ENCODE measurements at regions not wholly inside any gene's neighbourhood (a gene's known extent, or its start where the extent isn't known, plus 50 kb on each side); places are given as distances from the start of the nearest gene placed in this dataset.
"Not testable (repeated sequence)": the region's sequence is repeated elsewhere in the genome, so short reads cannot be mapped to it uniquely, and the experiment has no call there.

DNA sequence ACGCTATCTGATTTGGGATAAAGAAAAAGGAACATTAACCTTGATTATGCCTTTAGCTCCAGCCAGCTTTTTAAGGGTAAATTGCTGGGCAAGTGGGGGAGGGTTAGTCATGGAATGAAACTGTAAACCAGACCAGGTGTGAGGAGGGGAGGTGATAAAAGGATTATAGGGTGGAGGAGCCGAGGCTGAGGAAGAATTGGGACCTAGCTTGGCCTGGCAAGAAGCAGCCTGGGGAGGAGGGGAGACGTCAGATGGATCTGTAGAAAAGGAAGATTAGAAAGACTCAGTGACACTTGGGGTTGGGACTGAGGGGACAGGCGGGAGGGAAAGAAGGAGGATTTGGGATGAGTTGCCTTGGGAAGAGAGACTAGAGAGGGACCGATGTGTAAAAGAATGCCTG, 590.8 kb upstream of the MDGA2 start:
- not testable (repeated sequence) for DNase-seq (ENCODE audit: low read depth)

DNA sequence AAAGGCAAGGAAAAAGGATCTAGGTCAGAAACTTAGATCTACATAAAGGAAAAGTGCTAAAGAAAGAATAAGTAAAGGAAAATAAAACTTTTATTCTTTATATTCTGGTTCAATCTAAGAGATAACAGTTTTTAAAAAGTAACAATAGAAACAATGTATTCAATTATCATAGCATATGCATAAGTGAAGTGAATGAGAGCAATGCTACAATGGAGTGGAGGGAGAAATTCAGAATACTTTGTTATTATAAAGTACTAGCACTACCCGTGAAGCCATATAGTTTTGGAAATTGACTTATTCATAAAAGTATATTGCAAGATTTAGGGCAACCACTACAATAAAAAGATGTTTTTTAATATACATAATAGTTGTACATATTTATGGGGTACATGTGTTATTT, 586.0 kb upstream of the MDGA2 start:
- no peak for DNase-seq (ENCODE audit: low read depth)

DNA sequence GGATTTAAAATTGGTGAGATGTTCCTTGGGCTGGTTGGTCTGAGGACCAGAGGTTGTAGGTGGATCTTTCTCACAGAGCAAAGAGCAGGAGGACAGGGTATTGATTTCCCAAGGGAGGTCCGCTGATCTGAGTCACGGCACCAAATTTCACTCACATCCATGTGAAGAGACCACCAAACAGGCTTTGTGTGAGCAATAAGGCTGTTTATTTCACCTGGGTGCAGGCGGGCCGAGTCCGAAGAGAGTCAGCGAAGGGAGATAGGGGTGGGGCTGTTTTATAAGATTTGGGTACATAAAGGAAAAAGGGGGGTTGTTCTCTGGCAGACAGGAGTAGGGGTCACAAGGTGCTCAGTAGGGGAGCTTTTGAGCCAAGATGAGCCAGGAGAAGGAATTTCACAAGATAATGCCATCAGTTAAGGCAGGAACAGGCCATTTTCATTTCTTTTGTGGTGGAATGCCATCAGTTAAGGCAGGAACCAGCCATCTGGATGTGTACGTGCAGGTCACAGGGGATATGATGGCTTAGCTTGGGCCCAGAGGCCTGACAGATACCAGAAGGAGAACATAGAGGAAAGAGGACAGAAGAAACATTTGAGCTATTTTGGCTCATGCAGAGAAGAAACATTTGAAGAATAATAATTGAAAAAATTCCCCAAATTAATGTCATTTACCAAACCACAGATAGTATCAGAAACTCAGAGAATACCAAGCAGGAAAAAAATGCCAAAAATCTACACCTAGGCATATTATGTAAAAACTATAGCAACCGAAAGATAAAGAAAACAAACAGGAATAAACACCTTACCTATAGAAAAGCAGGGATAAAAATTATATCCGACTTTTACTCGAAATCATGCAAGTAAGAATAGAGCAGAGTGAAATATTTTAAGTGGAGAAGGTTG, 585.2 kb upstream of the MDGA2 start:
- not testable (repeated sequence) for DNase-seq (ENCODE audit: low read depth)

DNA sequence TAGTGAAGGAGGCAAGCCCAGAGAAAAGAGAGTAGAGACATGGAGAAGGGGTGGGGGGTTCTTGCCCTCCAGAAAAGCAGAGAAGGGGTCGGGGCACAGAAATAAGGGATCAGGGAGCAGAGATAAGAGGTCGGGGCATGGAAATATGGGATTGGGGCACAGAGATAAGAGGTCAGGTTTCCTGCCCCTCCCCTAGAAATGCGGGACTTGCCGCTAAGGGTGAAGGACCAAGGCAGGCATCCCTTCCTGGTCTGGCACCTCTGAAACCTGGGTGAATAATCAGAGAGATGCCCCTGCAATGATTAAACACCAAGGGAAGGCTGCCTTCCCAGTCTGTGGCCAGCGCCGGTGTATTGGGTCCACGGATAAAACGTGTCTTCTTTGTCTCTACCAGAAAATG, 584.5 kb upstream of the MDGA2 start:
- not testable (repeated sequence) for DNase-seq (ENCODE audit: low read depth)

DNA sequence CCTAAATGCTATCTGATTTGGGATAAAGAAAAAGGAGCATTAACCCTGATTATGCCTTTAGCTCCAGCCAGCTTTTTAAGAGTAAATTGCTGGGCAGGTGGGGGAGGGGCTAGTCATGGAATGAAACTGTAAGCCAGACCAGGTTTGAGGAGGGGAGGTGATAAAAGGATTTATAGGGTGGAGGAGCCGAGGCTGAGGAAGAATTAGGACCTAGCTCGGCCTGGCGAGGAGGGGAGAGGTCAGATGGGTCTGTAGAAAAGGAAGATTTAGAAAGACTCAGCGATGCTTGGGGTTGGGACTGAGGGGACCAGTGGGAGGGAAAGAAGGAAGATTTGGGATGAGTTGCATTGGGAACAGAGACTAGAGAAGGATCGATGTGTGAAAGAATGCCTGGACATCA, 583.8 kb upstream of the MDGA2 start:
- not testable (repeated sequence) for DNase-seq (ENCODE audit: low read depth)

GRCh38 chr14:48258703-48259102, 583.3 kb upstream of the MDGA2 start:
- not testable (repeated sequence) for DNase-seq (ENCODE audit: low read depth)

DNA sequence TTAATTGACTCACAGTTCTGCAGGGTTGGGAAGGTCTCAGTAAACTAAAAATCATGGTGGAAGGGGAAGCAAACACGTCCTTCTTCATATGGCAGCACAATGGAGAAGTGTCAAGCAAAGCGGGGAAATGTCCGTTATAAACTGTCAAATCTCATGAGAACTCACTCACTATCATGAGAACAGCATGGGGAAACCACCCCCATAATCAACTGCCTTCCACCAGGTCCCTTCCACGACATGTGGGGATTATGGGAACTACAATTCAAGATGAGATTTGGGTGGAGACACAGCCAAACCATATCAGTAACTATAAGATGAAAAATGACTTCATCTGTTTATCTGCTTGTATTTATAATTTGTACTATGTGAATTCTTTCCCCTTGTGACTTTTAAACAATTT, 577.6 kb upstream of the MDGA2 start:
- no peak for DNase-seq (ENCODE audit: low read depth)

DNA sequence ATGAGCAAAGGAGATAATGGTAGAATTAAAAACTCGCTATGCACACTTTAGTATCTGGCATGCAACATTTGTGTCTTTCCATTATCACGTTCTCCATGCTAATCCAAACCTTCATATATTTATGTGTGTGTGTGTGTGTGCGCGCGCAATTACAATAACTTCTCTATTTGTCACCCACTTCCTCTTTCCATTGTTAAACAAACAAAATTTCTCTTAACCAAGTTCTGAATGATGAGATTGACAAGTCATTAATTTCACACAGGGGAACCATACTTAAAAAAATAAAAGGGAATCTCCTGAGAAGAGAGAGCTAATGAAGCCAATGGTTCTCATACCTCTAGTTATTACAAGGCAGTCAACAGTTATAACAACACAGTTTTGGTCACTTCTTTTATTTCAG, 575.9 kb upstream of the MDGA2 start:
- no peak for DNase-seq (ENCODE audit: low read depth)

- no peak for DNase-seq (ENCODE audit: low read depth)
Observed at GRCh38 chr14:48250575-48250974, 575.2 kb upstream of the MDGA2 start.

DNA sequence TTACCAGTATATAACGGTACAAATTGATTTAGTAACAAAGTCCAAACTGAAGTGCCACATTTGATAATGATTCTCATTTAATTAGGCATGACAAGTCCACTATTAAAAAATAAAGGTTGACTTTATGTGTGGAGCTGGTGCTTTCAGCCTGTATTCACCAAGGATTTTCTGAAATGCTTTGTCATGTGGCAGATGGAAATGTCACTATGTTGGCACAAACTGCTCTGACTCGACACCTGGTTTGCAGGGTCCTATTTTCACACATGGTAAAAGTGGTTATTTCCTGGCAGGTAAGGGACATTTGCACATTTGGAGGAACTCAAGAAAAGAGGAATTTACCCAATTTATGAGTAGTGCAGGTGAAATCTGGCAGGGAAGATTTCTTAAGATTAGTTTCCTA, 572.6 kb upstream of the MDGA2 start:
- DNase-seq (ENCODE audit: low read depth) = no peak

GRCh38 chr14:48243900-48244299, 568.5 kb upstream of the MDGA2 start:
- DNase-seq (ENCODE audit: low read depth) = no peak

DNA sequence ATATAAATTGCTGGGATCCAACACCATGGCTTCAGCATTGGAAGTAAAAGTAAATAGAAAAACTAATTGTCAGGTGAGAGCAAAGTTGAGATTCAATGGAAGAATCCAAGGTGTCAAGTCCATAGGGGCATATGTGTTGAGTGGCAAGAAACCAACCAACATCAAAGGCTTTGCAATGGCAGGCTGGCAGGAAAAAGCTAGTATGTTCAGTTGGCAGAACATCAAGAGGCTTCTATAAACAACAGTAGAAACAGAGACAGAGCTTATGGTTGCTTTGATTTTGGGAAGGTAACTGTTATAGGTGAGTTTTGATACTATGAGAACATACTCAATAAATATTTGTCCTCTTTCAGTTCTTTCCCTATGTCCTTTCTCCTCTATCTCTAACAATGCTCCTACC, 553.7 kb upstream of the MDGA2 start:
- no peak for DNase-seq (ENCODE audit: low read depth)

DNA sequence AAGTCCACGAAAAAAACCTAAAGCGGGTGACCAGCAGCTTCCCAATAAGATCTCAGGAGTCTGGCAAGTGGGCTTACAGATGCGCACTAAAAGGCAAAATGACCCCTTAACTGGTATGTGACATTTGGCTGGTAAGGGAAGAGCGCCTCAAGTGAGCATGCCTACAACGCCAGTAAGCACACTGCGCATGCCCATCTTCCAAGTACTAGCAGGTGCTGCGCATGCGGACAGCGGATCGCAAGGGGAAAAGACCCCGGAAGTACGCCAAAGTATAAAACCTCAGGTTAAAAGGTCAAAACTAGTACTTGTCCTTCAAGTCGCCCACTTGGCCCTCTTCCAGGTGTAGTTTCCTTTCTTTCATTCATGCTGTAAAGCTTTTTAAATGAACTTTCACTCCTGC, 518.5 kb upstream of the MDGA2 start:
- DNase-seq (ENCODE audit: low read depth) = no peak

- DNase-seq (ENCODE audit: low read depth) = not testable (repeated sequence)
Observed at GRCh38 chr14:48149624-48150023, 474.2 kb upstream of the MDGA2 start.

DNA sequence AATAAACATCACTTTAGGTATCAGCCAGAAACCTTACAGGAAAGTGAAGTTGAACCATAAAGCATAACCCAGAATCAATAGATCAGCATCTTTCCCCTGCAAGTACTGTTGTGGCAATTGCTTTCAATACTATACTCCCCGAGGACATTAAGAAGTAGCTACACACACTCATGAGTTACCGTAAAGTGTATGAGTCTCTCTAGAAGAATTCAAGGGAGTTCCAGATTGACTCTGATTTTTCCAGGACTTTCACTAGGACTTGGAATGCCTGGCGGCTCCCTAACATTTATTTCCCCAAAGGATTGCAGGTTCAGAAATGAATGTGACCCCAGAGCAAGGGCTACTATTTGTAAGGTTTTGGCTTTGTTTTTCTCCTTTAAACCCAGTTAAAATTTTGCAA, 465.4 kb upstream of the MDGA2 start:
- DNase-seq (ENCODE audit: low read depth) = peak; percentile 34

DNA sequence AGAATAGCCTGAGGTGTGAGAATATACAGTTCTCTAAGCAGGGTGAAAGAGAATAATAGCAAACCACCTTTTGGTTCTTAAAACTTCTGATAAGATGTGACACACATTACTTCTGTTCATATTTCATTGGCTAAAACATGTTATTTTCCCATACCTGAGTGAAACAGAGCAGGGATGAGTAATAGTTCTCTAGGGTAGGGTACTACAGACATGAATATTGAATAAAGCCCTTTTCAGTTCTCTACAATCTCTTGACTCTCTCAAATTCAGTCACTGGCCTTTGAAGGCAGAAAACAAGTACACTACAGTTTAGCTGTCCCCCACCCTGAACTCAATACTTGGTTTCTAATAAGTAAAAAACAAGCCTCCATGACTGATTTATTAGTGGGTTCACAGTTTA, 454.1 kb upstream of the MDGA2 start:
- no peak for DNase-seq (ENCODE audit: low read depth)

DNA sequence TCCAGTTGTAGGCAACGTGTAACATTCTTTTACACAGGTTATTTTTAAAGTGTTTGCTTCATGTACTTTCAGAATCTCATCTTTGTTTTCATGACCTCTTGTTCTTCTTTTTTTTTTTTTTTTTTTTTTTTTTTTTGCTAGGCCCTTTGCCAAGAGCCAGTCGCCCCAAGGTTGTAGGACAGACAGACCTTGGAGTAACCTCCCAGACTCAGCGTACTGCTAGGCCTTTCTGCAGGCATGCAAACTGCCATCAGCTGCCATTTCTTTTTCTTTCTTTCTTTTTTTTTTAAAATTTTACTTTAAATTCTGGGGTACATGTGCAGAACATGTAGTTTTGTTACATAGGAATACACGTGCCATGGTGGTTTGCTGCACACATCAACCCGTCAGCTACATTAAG, 452.3 kb upstream of the MDGA2 start:
- DNase-seq (ENCODE audit: low read depth) = no peak

DNA sequence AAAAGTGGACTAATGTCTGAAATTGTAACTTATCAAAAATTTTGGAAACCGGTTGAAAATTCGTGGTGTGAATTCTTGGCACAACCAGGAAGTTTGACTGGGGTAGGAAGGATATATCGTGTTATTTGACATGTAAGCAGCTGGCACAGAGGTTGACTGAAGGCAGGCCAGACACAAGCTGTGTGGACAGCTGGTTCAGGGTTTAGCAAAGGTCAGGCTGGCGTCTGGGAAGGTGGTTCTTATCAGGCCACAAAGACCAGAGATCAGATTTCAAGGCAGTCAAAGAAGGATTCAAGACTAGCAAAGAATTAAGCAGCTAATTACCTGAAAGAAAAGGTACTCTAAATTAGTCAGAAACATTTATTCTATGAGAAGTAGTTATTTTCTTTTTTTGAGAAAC, 450.2 kb upstream of the MDGA2 start:
- DNase-seq (ENCODE audit: low read depth) = no peak

DNA sequence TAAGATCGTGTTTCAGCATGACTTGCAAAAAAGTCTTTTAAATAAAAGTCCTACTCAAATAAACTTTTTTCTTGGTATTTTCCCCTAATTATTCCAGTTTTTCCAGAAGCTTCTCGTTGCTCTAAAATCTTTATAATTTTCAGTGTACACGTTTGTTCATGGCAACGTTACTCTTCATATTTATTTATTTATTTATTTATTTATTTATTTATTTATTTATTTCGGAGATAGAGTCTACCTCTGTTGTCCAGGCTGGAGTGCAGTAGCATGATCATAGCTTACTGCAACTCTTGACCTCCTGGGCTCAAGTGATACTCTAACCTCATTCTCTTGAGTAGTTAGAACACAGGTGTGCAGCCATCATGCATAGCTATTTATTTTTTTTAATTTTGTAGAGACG, 438.3 kb upstream of the MDGA2 start:
- no peak for DNase-seq (ENCODE audit: low read depth)

GRCh38 chr14:48111151-48111550, 435.7 kb upstream of the MDGA2 start:
- no peak for DNase-seq (ENCODE audit: low read depth)

DNA sequence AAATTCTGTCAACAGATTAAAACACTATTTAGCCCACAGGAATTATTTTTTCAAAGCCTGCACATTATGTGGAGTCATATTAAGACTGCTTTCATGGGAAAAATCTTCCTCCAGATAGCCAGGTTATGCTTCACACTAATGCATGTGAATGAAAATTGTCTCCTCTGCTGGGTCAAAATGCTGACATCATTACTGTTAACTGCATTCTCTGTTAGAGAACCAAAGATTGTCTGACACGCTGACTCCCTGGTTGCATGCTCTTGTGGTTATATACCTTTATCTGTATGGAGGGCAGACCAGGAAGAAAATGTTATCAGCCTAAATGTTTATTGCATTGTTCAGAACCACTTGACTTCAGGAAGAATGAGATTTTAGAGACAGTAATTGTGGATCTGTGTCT, 432.2 kb upstream of the MDGA2 start:
- no peak for DNase-seq (ENCODE audit: low read depth)

GRCh38 chr14:48096897-48097296, 421.5 kb upstream of the MDGA2 start:
- DNase-seq (ENCODE audit: low read depth) = no peak

GRCh38 chr14:48086516-48086915, 411.1 kb upstream of the MDGA2 start:
- no peak for DNase-seq (ENCODE audit: low read depth)

GRCh38 chr14:48075487-48075886, 400.1 kb upstream of the MDGA2 start:
- no peak for DNase-seq (ENCODE audit: low read depth)

Data from HS-5 (cell line).